ENCODE measurements at regions not wholly inside any gene's neighbourhood (a gene's known extent, or its start where the extent isn't known, plus 50 kb on each side); places are given as distances from the start of the nearest gene placed in this dataset.

DNA sequence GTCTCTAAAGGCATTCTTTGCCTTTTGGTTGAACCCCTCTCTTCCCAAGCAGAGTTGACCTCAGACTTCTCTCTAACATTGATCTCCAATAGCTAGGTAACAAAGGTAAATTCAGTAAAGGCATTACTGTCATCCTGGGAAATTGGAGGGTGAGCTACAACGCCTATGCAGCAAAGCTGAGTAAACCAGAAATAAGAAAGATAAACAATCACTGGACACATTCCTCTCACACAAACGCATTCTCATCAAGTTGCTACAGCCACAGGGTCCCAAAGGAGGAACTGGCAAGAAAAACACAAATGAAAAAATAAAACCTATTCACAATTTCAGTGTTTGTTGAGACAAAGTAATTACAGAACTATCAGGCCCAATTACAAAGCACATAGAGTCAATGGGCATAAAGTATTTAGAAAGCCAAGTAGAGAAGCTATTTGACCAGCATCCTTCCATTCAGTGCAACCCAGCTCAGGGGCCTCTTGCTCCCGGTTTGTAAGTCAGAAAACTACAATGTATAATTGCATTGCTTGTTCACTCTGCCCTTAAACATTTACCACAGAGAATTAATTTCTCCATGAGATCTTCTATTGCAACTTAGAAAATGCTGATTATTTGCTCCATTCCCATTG, 967.7 kb downstream of the PCDH7 start:
- no peak for TF ChIP-seq GATA3 (IDR thresholded peaks at IDR 0.05; ENCODE audit: low read depth, low read length)
- TF ChIP-seq GATA2 (IDR thresholded peaks at IDR 0.05; ENCODE audit: low read depth, low read length), result no peak

Data from SH-SY5Y (cell line).